Activated T-cell treated with anti-CD3 and anti-CD28 coated beads, Interleukin-2, amount 50 U/mL, for 4 hours (primary cell): ENCODE measurements at regions not wholly inside any gene's neighbourhood (a gene's known extent, or its start where the extent isn't known, plus 50 kb on each side); places are given as distances from the start of the nearest gene placed in this dataset.

ENCODE experiments used
- ATAC-seq, 2 donors: fragments of 200-7000 bp; cut with Tn5 transposase; one replicate each; pipeline ENCODE4 v1.10.0; 2021
- DNase-seq: peaks from one replicate; pipeline ENCODE4 v3.0.0-alpha.2; 2020
- H3K27me3 Mint-ChIP-seq: one replicate; pipeline ENCODE4 v1.8.0; 2021; ENCODE audit warnings: low read depth, mixed read lengths
- H3K36me3 Mint-ChIP-seq: one replicate; pipeline ENCODE4 v1.8.0; 2022; ENCODE audit warnings: mixed read lengths; ENCODE audit not compliant: insufficient read depth
- H3K4me1 Mint-ChIP-seq: one replicate; pipeline ENCODE4 v1.8.0; 2021; ENCODE audit warnings: low read depth, mixed read lengths
- H3K4me3 Mint-ChIP-seq: one replicate; pipeline ENCODE4 v1.8.0; 2021; ENCODE audit warnings: mild to moderate bottlenecking, moderate library complexity, mixed read lengths
- H3K9me3 Mint-ChIP-seq: one replicate; pipeline ENCODE4 v1.8.0; 2021; ENCODE audit warnings: mixed read lengths

- Mint-ChIP-seq H3K4me1 (no peaks in the 10 kb centered on the region), H3K4me3 (no peak overlapping the region), H3K27me3 (no peaks in the 10 kb centered on the region), H3K9me3 (no peaks in the 10 kb centered on the region), H3K36me3 (no peaks in the 10 kb centered on the region)
- ATAC-seq (no peak), DNase-seq (no peak)
Observed at GRCh38 chr2:220562375-220563140, 935.1 kb downstream of the SLC4A3 start.

DNA sequence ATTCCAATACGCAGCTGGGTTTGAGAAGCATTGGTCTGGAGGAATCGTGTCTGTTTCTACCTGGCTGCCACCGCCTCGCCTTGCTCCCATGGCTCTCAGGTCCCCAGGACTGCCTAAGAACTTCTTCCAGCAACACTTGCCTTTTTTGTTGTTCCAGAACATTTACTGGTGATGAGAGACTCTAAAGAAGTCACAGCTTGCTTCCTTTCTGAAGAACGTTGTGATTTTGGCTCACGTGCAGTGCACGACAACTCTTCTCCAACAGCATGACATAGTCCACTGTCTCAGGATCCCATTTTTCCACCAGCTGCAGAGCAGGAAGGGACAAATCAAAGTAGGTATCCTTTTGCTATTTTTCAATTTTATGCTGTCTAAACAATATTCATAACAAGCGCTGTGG is 940.9 kb downstream of the SLC4A3 start:
- ATAC-seq (no peak), DNase-seq (no peak)
- no peaks in the 10 kb centered on the region for H3K9me3 Mint-ChIP-seq
- H3K36me3 Mint-ChIP-seq = no peaks in the 10 kb centered on the region
- no peaks in the 10 kb centered on the region for H3K4me1 Mint-ChIP-seq
- H3K27me3 Mint-ChIP-seq = no peaks in the 10 kb centered on the region
- no peak overlapping the region for H3K4me3 Mint-ChIP-seq

GRCh38 chr2:220569112-220569897 is 941.9 kb downstream of the SLC4A3 start:
- DNase-seq (no peak), ATAC-seq (no peak)
- no peak overlapping the region for H3K4me3 Mint-ChIP-seq
- H3K9me3 Mint-ChIP-seq = no peaks in the 10 kb centered on the region
- no peaks in the 10 kb centered on the region for H3K36me3 Mint-ChIP-seq
- no peaks in the 10 kb centered on the region for H3K4me1 Mint-ChIP-seq
- H3K27me3 Mint-ChIP-seq = no peaks in the 10 kb centered on the region

GRCh38 chr2:220572385-220572784 is 945.0 kb downstream of the SLC4A3 start:
- Mint-ChIP-seq H3K27me3 (no peaks in the 10 kb centered on the region), H3K4me3 (no peak overlapping the region), H3K4me1 (no peaks in the 10 kb centered on the region), H3K9me3 (no peaks in the 10 kb centered on the region), H3K36me3 (no peaks in the 10 kb centered on the region)
- no peak for DNase-seq
- ATAC-seq = no peak

DNA sequence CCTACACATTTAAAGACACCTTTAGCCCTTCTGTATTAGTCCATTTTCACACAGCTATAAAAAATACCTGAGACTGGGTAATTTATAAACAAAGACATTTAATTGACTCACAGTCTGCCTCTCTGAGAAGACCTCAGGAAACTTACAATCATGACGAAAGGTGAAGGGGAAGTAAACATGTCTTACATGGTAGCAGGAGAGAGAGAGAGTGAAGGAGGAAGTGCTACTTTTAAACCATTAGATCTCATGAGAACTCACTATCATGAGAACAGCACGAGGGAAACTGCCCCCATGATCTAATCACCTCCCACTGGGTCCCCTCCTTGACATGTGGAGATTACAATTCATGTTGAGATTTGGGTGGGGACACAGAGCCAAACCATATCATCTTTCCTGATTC is 946.6 kb downstream of the SLC4A3 start:
- Mint-ChIP-seq H3K27me3 (no peaks in the 10 kb centered on the region), H3K4me1 (no peaks in the 10 kb centered on the region), H3K36me3 (no peaks in the 10 kb centered on the region), H3K9me3 (no peaks in the 10 kb centered on the region), H3K4me3 (no peak overlapping the region)
- DNase-seq = no peak
- ATAC-seq = no peak

DNA sequence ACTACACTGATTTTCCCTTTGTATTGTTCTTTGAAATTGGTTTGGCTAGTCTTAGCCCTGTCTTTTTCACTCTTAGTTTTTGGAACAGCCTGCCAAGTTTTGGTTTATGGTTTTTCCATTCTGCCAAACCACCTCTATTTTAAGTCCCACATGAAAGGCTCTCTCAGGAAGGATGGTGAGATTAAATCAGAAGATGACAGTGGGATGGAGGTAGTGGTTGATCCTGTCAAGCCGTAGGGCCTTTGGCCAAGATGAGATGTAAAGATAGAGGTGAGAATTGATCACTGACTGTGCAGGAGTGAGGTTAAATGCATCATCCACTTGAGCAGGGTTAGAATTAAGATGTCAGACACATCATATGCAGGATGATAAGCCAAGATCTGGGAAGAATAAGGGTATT is 948.5 kb downstream of the SLC4A3 start:
- DNase-seq (no peak), ATAC-seq (no peak)
- Mint-ChIP-seq H3K9me3 (no peaks in the 10 kb centered on the region), H3K4me3 (no peak overlapping the region), H3K36me3 (no peaks in the 10 kb centered on the region), H3K4me1 (no peaks in the 10 kb centered on the region), H3K27me3 (no peaks in the 10 kb centered on the region)

DNA sequence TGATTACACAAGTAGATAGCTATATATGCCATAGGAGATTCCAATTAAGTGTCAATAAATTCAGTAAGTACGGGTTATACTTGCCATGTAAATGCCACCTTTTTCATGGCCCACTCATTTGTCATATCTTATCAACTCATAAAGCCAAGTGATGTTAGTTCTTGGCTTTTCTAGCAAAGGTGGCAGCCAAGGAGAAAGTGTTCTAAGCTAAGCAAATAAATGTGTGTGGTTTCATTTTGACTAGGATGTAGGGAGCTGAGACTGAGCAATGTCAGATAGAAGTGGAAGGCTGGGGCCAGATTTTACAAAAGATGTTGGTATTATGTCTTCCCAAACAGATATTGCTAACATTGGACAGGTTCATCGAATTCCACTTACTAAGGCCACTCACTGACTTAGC is 952.0 kb downstream of the SLC4A3 start:
- Mint-ChIP-seq H3K4me1 (no peaks in the 10 kb centered on the region), H3K27me3 (no peaks in the 10 kb centered on the region), H3K9me3 (no peaks in the 10 kb centered on the region), H3K36me3 (no peaks in the 10 kb centered on the region), H3K4me3 (no peak overlapping the region)
- ATAC-seq (no peak), DNase-seq (no peak)

DNA sequence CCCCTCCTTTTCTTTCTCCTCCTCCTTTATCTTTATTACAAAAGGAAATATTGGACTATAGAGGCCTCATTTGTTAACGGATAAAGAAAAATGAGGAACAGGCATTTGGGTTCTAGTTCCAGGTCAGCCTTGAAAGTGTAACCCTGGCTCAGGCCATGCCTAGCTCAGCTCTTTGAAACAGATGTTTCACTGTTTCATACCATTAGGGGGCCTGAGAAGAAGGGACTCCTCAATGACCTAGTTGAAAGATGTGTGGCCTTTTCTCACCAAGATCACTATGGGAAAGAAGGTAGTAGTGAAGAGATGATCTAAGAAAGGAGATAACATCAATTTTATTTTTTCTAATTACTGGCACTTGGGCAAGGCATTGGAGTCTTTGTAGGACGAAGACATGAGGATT is 952.7 kb downstream of the SLC4A3 start:
- ATAC-seq (no peak), DNase-seq (no peak)
- Mint-ChIP-seq H3K9me3 (no peaks in the 10 kb centered on the region), H3K36me3 (no peaks in the 10 kb centered on the region), H3K27me3 (no peaks in the 10 kb centered on the region), H3K4me1 (no peaks in the 10 kb centered on the region), H3K4me3 (no peak overlapping the region)

DNA sequence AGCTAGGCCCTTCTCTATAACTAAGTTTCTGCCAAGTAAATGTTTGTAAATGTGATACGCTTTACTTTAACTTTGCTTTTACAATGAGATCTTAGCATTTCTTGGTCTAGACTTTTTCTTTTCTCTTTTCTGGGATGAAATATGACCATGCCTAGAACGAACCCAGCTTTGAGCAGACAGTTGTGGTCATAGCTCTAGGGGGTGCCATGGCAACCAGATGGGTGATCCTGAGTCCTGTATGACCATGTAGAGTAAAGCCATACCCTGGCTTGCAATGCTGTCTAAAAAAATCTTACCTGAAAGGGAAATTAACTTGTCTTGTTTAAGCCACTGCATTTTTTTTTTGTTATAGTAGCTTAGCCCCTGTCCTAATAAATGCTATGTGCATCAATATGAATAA is 956.3 kb downstream of the SLC4A3 start:
- no peak for DNase-seq
- no peaks in the 10 kb centered on the region for H3K27me3 Mint-ChIP-seq
- no peaks in the 10 kb centered on the region for H3K9me3 Mint-ChIP-seq
- no peaks in the 10 kb centered on the region for H3K36me3 Mint-ChIP-seq
- no peak overlapping the region for H3K4me3 Mint-ChIP-seq
- ATAC-seq = no peak
- H3K4me1 Mint-ChIP-seq = no peaks in the 10 kb centered on the region

- no peaks in the 10 kb centered on the region for H3K4me1 Mint-ChIP-seq
- H3K9me3 Mint-ChIP-seq = no peaks in the 10 kb centered on the region
- H3K36me3 Mint-ChIP-seq = no peaks in the 10 kb centered on the region
- no peak overlapping the region for H3K4me3 Mint-ChIP-seq
- no peak for ATAC-seq
- DNase-seq = no peak
- H3K27me3 Mint-ChIP-seq = no peaks in the 10 kb centered on the region
Observed at GRCh38 chr2:220585241-220585640, 957.8 kb downstream of the SLC4A3 start.

DNA sequence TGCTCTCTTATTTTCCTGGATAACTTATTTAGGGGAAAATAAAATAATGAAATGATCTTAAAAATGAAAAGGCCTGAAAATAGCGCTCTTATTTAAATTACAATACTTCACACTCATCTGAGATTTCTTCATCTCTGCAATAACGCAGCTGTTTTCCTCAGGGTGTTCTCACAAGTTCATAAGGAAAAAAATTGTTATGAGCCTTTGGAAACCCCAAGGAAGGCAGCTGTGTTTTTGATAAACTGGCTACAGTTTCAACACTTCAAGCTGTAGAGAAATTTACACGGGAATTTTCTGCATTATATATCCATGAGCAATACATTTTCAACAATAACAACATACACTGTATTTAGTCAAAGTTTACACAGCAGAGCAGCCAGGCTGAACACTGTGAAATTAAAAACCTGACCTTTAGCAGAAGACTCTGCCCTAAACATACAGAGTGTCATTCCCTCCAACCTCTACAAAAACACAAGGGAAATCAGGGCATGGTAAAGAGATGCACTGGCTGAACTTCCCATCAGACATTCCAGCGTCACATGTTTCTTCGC is 959.6 kb downstream of the SLC4A3 start:
- no peak overlapping the region for H3K4me3 Mint-ChIP-seq
- H3K27me3 Mint-ChIP-seq = no peaks in the 10 kb centered on the region
- ATAC-seq (no peak), DNase-seq (no peak)
- no peaks in the 10 kb centered on the region for H3K9me3 Mint-ChIP-seq
- H3K4me1 Mint-ChIP-seq = no peaks in the 10 kb centered on the region
- no peaks in the 10 kb centered on the region for H3K36me3 Mint-ChIP-seq

DNA sequence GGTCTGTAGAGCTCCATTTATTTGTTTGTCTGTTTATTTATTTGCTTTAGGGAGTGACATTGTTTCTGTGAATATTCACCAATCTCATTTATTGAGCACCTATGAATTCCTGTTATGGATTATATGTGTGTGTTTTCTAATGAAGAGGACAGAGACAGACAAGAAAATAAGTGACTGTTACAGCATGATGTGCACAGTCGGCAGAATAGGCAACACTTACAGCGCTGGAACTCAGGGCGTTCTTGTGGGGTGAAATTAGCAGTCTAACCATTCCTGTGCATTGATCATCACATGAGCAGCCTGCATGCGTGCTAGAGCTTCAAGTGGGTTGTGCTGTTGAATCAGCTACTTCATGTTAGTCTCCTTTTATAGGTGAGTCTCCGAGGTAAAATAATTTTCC is 960.7 kb downstream of the SLC4A3 start:
- Mint-ChIP-seq H3K36me3 (no peaks in the 10 kb centered on the region), H3K27me3 (no peaks in the 10 kb centered on the region), H3K4me3 (no peak overlapping the region), H3K9me3 (no peaks in the 10 kb centered on the region), H3K4me1 (no peaks in the 10 kb centered on the region)
- DNase-seq = no peak
- no peak for ATAC-seq

- no peaks in the 10 kb centered on the region for H3K36me3 Mint-ChIP-seq
- no peaks in the 10 kb centered on the region for H3K9me3 Mint-ChIP-seq
- H3K4me3 Mint-ChIP-seq = no peak overlapping the region
- H3K4me1 Mint-ChIP-seq = no peaks in the 10 kb centered on the region
- H3K27me3 Mint-ChIP-seq = no peaks in the 10 kb centered on the region
- ATAC-seq = no peak
- no peak for DNase-seq
Observed at GRCh38 chr2:220590476-220590875, 963.0 kb downstream of the SLC4A3 start.

GRCh38 chr2:220593526-220593925 is 966.1 kb downstream of the SLC4A3 start:
- H3K36me3 Mint-ChIP-seq = no peaks in the 10 kb centered on the region
- peaks cover 3% of the 10 kb centered on the region for H3K9me3 Mint-ChIP-seq
- no peaks in the 10 kb centered on the region for H3K27me3 Mint-ChIP-seq
- no peaks in the 10 kb centered on the region for H3K4me1 Mint-ChIP-seq
- H3K4me3 Mint-ChIP-seq = no peak overlapping the region
- no peak for ATAC-seq
- DNase-seq = no peak

DNA sequence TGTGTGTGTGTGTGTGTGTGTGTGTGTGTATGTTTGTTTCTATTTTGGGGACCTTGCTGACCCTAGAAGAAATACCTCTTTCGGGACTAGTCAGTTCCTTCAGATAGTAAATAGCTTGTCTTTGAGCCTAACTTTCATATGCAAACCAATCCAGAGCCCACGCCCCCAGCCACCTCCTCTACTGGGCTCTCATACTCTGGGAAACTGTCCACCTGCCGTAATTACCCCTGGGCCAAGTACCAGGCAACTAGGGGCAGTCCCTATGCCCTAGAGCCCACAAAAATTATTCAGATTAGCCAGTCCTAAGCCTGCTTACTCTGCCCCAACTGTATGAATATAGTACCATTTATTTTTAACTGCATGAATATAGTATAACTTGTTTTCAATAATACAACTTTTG is 970.4 kb downstream of the EPHA4 start:
- no peak overlapping the region for H3K4me3 Mint-ChIP-seq
- peaks cover 1% of the 10 kb centered on the region for H3K27me3 Mint-ChIP-seq
- no peaks in the 10 kb centered on the region for H3K36me3 Mint-ChIP-seq
- H3K4me1 Mint-ChIP-seq = no peaks in the 10 kb centered on the region
- ATAC-seq (no peak), DNase-seq (no peak)
- H3K9me3 Mint-ChIP-seq = no peaks in the 10 kb centered on the region
